Effector memory CD4-positive, alpha-beta T cell (primary cell): ENCODE measurements at regions not wholly inside any gene's neighbourhood (a gene's known extent, or its start where the extent isn't known, plus 50 kb on each side); places are given as distances from the start of the nearest gene placed in this dataset.

Experiments used
- DNase-seq, 3 donors: peaks; one replicate each; pipeline ENCODE4 v3.0.0-alpha.2; 2020
- H3K27ac ChIP-seq: 2 replicates; pipeline ENCODE4 v1.7.0; 2013; ENCODE audit warnings: mild to moderate bottlenecking, low read length, moderate library complexity; ENCODE audit not compliant: insufficient read depth, poor library complexity, severe bottlenecking
- H3K27me3 ChIP-seq: replicated peaks from 2 replicates; pipeline ENCODE4 v1.7.0; 2013; ENCODE audit warnings: mild to moderate bottlenecking, low read length; ENCODE audit not compliant: insufficient read depth, control insufficient read depth, poor library complexity, severe bottlenecking
- H3K36me3 ChIP-seq: 2 replicates; pipeline ENCODE4 v1.7.0; 2013; ENCODE audit warnings: mild to moderate bottlenecking, low read length, moderate library complexity; ENCODE audit not compliant: control insufficient read depth, insufficient read depth
- H3K4me1 ChIP-seq: 2 replicates; pipeline ENCODE4 v1.7.0; 2013; ENCODE audit warnings: low read length, mild to moderate bottlenecking; ENCODE audit not compliant: control insufficient read depth, insufficient read depth, poor library complexity, severe bottlenecking
- H3K4me3 ChIP-seq: 2 replicates; pipeline ENCODE4 v1.7.0; 2013; ENCODE audit warnings: low read length, low read depth, mild to moderate bottlenecking; ENCODE audit not compliant: insufficient read depth, poor library complexity, severe bottlenecking
- H3K9me3 ChIP-seq: 2 replicates; pipeline ENCODE4 v1.7.0; 2013; ENCODE audit warnings: mild to moderate bottlenecking, low read length, moderate library complexity; ENCODE audit not compliant: control insufficient read depth

DNA sequence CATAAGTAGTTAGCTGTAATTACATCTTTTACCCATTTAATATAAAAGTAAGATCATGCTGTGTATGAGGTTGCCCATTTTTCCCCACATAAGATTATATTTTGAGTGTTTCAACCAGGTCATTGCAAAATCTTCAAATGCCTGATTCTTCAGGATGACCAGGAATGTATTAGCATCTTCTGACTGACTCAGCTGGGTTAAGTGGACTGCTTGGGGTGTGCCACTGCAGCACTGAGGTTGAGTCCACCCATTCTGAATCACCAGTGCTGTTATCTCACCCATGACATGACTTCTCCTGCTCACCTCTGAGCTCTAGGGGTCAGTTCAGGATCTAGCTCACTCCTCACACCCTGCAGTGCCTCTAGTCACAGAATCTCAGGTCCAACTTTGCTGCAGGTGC, 576.7 kb upstream of the ZEB2 start:
- Histone ChIP-seq H3K4me3 (no peak overlapping the region), H3K27ac (no peak overlapping the region), H3K4me1 (no peaks in the 10 kb centered on the region), H3K36me3 (no peaks in the 10 kb centered on the region), H3K27me3 (no peaks in the 10 kb centered on the region), H3K9me3 (no peaks in the 10 kb centered on the region)
- DNase-seq = no peak

DNA sequence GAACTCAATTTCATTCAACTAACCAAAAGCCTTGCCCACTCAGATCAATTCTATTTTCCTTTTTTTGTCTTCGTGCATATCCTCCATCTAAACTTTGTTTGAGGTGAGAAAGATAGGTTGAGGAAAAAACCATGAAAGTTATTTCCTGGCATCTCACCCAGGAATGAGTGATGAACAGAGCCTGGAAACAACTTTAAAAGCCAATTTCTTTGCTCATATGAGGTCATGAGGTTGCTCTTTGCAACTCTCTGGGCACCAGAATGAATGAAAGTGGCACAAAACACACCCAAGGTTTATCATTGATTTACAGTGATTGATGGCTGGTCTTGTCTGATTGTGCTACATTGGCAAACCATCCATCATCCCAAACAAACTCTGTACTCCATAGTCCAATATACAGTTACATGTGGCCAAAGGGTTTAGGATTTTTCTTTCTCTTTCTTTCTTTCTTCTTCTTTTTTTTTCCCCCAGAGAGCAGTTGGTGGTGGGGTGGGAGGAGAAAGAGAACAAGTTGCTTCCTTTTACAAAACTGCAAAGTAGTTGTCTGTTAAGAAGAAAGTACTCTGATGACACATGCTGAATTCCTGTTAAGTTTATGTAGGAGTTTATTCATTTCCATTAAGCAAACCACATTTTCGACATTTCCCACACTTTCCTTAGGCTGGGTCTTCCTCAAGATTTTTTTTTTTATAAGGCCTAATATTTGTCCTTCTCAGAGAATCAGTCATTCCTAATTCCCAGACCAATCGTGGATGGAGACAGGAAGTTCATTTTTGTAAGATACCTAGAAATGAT, 575.9 kb upstream of the ZEB2 start:
- no peak overlapping the region for H3K27ac ChIP-seq
- H3K4me1 ChIP-seq = no peaks in the 10 kb centered on the region
- H3K9me3 ChIP-seq = no peaks in the 10 kb centered on the region
- no peak overlapping the region for H3K4me3 ChIP-seq
- H3K36me3 ChIP-seq = no peaks in the 10 kb centered on the region
- no peaks in the 10 kb centered on the region for H3K27me3 ChIP-seq
- no peak for DNase-seq

DNA sequence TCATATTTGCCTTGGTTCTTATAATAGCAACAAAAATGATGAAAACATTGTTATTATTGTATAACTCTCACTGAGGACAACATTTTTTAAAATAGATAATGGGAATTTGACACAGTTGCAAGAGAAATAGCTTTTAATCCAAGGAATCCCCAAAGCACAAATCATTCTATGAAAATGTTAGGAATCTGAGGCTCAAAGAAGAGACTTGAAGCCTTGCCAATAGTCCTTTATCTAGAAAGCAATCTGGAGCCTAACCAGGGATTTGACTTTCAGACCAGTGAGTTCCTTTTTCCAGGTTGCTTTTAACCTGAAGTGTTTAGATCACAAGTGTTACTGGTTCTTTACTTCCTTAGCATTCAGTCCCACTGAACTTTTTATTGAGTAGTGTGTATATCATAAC, 574.5 kb upstream of the ZEB2 start:
- Histone ChIP-seq H3K9me3 (no peaks in the 10 kb centered on the region), H3K4me1 (no peaks in the 10 kb centered on the region), H3K4me3 (no peak overlapping the region), H3K27me3 (no peaks in the 10 kb centered on the region), H3K36me3 (no peaks in the 10 kb centered on the region), H3K27ac (no peak overlapping the region)
- DNase-seq = no peak

DNA sequence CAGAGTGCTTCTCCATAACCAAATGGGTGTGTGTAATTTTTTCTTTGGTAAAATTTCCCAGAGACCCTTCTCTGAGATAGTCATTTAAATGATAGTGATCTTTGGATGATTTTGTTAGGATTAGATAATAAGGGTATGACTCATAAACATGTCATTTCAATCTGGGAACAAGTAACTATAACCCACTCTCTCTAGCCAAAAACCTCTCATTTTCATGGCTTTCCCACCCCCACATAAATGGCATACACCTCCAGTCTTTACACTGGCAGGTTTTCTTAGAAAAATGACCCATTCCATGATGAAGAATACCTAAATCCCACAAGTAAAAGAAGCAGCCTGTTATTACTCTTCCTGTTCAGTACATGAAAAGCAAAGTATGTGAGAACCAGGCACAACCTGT, 572.0 kb upstream of the ZEB2 start:
- DNase-seq = no peak
- Histone ChIP-seq H3K4me3 (no peak overlapping the region), H3K36me3 (no peaks in the 10 kb centered on the region), H3K9me3 (no peaks in the 10 kb centered on the region), H3K27ac (no peak overlapping the region), H3K27me3 (no peaks in the 10 kb centered on the region), H3K4me1 (no peaks in the 10 kb centered on the region)

DNA sequence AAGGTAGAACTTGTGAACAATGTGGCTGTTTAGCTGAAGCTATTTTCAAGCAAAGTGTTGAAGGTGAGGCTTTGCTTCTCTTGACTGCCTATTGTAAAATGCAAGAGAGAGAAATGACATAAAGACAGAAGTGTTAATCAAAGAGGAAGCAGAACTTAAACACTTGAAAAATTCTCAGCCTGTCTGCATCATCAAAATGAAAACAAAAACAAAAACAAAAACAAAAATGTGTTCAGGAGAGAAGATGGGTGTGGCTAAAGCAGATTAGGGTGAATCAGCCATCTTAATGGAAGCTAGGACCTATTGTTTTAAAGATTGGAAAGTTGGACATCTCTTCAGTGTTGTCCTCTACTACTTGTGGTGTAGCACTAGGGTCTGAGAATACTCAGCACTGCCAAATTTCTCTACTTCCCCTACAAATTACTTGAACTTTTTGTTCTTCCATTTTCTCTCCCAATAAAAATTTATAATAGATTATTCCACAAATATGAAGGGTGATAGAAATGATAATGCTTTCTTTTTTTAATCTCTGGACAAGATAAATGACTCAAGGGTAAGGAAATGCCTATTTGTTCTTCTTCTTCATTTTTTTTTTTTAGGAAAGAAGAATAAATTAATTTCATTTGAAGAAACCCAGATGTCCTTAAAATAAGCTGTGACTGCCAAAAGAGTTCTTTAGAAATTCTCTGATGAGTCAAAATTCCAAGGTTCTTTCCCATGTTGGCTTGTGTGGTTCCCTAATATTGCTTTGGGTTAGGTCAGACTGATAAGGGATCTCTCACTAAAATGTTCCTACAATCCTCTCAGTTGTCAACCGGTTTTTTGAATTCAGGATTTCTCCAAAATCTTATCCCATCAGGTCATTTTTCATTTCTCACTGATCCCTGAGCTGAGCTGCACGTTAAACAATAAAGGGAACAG, 571.2 kb upstream of the ZEB2 start:
- no peak for DNase-seq
- no peaks in the 10 kb centered on the region for H3K9me3 ChIP-seq
- H3K27ac ChIP-seq = no peak overlapping the region
- H3K4me3 ChIP-seq = no peak overlapping the region
- no peaks in the 10 kb centered on the region for H3K4me1 ChIP-seq
- no peaks in the 10 kb centered on the region for H3K27me3 ChIP-seq
- H3K36me3 ChIP-seq = no peaks in the 10 kb centered on the region

DNA sequence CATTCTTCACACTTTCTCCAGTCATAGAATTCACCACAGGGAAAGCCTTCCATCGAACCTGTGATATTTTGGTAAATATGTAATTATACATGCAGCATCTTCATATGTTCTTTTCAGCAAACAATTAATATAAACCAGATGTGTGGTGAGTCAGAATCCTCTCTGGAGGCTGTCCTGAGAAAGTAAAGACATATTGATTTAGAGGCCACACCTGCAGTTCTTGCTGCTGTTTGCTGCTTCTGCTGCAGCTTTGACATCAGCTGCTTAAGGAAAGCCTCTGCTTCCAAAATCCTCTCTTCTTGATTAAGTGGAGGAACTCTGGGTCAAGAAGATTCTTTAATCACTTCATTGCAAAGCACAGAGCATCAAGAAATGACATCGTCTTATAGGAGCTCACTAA, 568.8 kb upstream of the ZEB2 start:
- no peak for DNase-seq
- Histone ChIP-seq H3K4me3 (no peak overlapping the region), H3K9me3 (no peaks in the 10 kb centered on the region), H3K36me3 (no peaks in the 10 kb centered on the region), H3K4me1 (no peaks in the 10 kb centered on the region), H3K27ac (no peak overlapping the region), H3K27me3 (no peaks in the 10 kb centered on the region)

DNA sequence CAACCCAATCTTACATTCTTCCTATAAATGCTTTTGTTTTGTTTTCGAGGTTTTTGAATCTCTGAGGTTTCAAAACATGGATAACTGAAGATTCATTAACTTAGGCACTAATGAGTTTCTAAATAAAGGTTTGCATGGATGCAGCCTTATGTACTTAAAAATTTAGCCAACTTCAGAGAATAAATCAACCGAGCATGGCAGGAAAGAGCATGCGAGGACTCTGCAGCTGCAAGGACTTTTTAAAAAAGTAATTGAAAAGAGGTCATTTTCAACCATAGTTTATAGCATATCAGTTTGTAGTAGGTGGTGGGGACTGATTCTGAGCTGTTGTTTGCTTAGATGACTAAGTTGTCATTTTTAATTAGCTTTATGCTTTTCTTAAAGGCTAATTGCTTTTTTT, 567.0 kb upstream of the ZEB2 start:
- Histone ChIP-seq H3K27ac (no peak overlapping the region), H3K27me3 (no peaks in the 10 kb centered on the region), H3K4me3 (no peak overlapping the region), H3K9me3 (no peaks in the 10 kb centered on the region), H3K36me3 (no peaks in the 10 kb centered on the region), H3K4me1 (no peaks in the 10 kb centered on the region)
- DNase-seq = no peak

DNA sequence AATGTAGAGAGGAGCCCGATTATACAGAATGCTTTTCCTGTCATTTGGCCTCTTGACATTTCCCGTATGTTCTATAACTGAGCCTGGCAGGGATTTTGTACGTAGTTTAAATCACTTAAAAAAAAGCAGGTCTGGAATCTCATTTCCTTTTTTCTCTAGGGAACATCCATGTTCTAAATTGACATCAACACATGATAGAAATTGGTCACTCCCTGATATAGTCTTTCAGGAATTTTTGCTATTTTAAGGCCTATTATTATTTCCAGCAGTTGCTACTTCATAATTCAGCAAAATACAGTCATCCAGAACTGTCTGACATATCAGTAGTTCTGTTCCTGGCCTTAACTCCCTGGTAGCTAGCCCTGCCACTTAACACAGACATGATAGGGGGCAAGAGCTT, 565.7 kb upstream of the ZEB2 start:
- H3K9me3 ChIP-seq = no peaks in the 10 kb centered on the region
- no peak overlapping the region for H3K27ac ChIP-seq
- H3K4me1 ChIP-seq = no peaks in the 10 kb centered on the region
- no peak overlapping the region for H3K4me3 ChIP-seq
- no peak for DNase-seq
- no peaks in the 10 kb centered on the region for H3K27me3 ChIP-seq
- no peaks in the 10 kb centered on the region for H3K36me3 ChIP-seq

DNA sequence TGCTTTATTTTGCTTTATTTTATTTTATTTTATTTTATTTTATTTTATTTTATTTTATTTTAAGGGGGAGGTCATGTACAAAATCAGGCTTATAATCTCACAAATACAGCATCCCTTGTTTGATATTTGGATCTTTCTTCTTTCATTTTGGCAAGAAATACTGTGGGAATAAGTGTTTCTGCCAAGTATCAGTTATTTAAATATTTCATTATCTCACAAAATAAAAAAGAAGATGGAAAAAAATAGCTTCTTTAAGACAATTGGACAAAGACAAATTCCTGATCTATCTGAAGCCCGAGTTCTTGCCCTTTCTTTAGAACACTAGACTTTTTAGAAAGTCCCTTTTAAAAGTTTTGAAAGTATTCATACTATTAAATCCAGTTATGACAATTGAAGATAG, 560.5 kb upstream of the ZEB2 start:
- Histone ChIP-seq H3K36me3 (no peaks in the 10 kb centered on the region), H3K4me1 (no peaks in the 10 kb centered on the region), H3K9me3 (no peaks in the 10 kb centered on the region), H3K27ac (no peak overlapping the region), H3K4me3 (no peak overlapping the region), H3K27me3 (no peaks in the 10 kb centered on the region)
- DNase-seq = no peak

DNA sequence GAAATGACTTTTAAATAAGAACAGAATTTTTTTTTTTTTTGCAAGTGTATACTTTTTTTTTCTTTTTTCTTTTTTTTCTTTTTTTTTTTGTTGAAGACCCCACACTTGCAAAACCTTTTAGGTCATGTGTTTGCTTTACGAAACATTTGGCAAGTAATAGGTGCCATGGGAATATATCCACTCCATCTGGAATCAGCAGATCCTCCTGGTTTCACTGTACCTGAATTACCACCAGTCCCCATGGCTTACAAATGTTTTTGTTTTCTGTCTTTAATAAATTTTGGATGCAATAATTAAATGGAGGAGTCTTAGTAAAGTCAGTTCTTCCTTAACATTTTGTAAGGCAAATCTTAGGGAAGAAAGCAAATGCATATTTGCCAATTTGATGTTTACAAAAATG, 559.7 kb upstream of the ZEB2 start:
- DNase-seq = no peak
- Histone ChIP-seq H3K27me3 (no peaks in the 10 kb centered on the region), H3K4me3 (no peak overlapping the region), H3K27ac (no peak overlapping the region), H3K36me3 (no peaks in the 10 kb centered on the region), H3K9me3 (no peaks in the 10 kb centered on the region), H3K4me1 (no peaks in the 10 kb centered on the region)
